Neural progenitor cell (in vitro differentiated cells): ENCODE measurements at regions not wholly inside any gene's neighbourhood (a gene's known extent, or its start where the extent isn't known, plus 50 kb on each side); places are given as distances from the start of the nearest gene placed in this dataset.

ENCODE experiments used
- EZH2phosphoT487 ChIP-seq: fragments of 200-600 bp; sonication (generic); IDR thresholded peaks from 2 replicates; pipeline ENCODE4 v1.6.1; 2017; ENCODE audit warnings: antibody characterized with exemption
- TF ChIP-seq, protein P1 (sequence below): fragments of 200-600 bp; sonication (generic); IDR thresholded peaks from 2 replicates; pipeline ENCODE4 v1.5.1; 2017; ENCODE audit warnings: antibody characterized with exemption, mild to moderate bottlenecking

GRCh38 chr3:18239674-18240073, 185.5 kb downstream of the SATB1 start:
- TF ChIP-seq, protein P1, sequence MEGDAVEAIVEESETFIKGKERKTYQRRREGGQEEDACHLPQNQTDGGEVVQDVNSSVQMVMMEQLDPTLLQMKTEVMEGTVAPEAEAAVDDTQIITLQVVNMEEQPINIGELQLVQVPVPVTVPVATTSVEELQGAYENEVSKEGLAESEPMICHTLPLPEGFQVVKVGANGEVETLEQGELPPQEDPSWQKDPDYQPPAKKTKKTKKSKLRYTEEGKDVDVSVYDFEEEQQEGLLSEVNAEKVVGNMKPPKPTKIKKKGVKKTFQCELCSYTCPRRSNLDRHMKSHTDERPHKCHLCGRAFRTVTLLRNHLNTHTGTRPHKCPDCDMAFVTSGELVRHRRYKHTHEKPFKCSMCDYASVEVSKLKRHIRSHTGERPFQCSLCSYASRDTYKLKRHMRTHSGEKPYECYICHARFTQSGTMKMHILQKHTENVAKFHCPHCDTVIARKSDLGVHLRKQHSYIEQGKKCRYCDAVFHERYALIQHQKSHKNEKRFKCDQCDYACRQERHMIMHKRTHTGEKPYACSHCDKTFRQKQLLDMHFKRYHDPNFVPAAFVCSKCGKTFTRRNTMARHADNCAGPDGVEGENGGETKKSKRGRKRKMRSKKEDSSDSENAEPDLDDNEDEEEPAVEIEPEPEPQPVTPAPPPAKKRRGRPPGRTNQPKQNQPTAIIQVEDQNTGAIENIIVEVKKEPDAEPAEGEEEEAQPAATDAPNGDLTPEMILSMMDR, result no peak
- TF ChIP-seq EZH2phosphoT487, result no peak
